Stimulated activated CD4-positive, alpha-beta T cell treated with anti-CD3 and anti-CD28 coated beads, Interleukin-4, amount 100 ng/mL, for 48 hours (primary cell): ENCODE measurements at regions not wholly inside any gene's neighbourhood (a gene's known extent, or its start where the extent isn't known, plus 50 kb on each side); places are given as distances from the start of the nearest gene placed in this dataset.

ENCODE experiments used
- DNase-seq, 2 donors: peaks; one replicate each; pipeline ENCODE4 v3.0.0-alpha.2; 2020; ENCODE audit warnings: low read depth in 2 of 2

GRCh38 chr11:64501500-64502427, 54.0 kb upstream of the SLC22A11 start:
- DNase-seq = no peak

- DNase-seq = no peak
Measured at GRCh38 chr11:64502634-64503033, 53.1 kb upstream of the SLC22A11 start.

- no peak for DNase-seq
Measured at GRCh38 chr11:64503186-64503753, 52.5 kb upstream of the SLC22A11 start.

- no peak for DNase-seq
Measured at GRCh38 chr11:64504999-64505398, 50.7 kb upstream of the SLC22A11 start.
